HFFc6 (cell line): ENCODE measurements at regions not wholly inside any gene's neighbourhood (a gene's known extent, or its start where the extent isn't known, plus 50 kb on each side); places are given as distances from the start of the nearest gene placed in this dataset.

Experiments used
- DNase-seq: peaks from one replicate; pipeline ENCODE4 v3.0.0-alpha.2; 2018
- H3K27ac Mint-ChIP-seq: 2 replicates; pipeline ENCODE4 v1.8.0; 2020; ENCODE audit warnings: mild to moderate bottlenecking, mixed read lengths
- H3K27me3 Mint-ChIP-seq: 2 replicates; pipeline ENCODE4 v1.8.0; 2021; ENCODE audit warnings: mild to moderate bottlenecking, moderate library complexity, mixed read lengths; ENCODE audit not compliant: insufficient read depth
- H3K36me3 Mint-ChIP-seq: 2 replicates; pipeline ENCODE4 v1.8.0; 2021; ENCODE audit warnings: low read depth, mixed read lengths
- H3K4me1 Mint-ChIP-seq: 2 replicates; pipeline ENCODE4 v1.8.0; 2020; ENCODE audit warnings: low read depth, mixed read lengths
- H3K4me3 Mint-ChIP-seq: 2 replicates; pipeline ENCODE4 v1.8.0; 2020; ENCODE audit warnings: mild to moderate bottlenecking, moderate library complexity, mixed read lengths
- H3K9me3 Mint-ChIP-seq: 2 replicates; pipeline ENCODE4 v1.8.0; 2020; ENCODE audit warnings: mild to moderate bottlenecking, mixed read lengths
- TF ChIP-seq, protein P1 (sequence below): fragments of 200-600 bp; sonication (generic); IDR thresholded peaks from 2 replicates; pipeline ENCODE4 v1.5.0; 2021; ENCODE audit warnings: antibody characterized with exemption, mild to moderate bottlenecking

- H3K9me3 Mint-ChIP-seq, result peaks cover 4% of the 10 kb centered on the region; the same call in 1 of the 2 replicates
- no peak overlapping the region for H3K4me3 Mint-ChIP-seq
- TF ChIP-seq, protein P1, sequence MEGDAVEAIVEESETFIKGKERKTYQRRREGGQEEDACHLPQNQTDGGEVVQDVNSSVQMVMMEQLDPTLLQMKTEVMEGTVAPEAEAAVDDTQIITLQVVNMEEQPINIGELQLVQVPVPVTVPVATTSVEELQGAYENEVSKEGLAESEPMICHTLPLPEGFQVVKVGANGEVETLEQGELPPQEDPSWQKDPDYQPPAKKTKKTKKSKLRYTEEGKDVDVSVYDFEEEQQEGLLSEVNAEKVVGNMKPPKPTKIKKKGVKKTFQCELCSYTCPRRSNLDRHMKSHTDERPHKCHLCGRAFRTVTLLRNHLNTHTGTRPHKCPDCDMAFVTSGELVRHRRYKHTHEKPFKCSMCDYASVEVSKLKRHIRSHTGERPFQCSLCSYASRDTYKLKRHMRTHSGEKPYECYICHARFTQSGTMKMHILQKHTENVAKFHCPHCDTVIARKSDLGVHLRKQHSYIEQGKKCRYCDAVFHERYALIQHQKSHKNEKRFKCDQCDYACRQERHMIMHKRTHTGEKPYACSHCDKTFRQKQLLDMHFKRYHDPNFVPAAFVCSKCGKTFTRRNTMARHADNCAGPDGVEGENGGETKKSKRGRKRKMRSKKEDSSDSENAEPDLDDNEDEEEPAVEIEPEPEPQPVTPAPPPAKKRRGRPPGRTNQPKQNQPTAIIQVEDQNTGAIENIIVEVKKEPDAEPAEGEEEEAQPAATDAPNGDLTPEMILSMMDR, result no peak
- H3K4me1 Mint-ChIP-seq, result peaks cover 9% of the 10 kb centered on the region; the same call in 1 of the 2 replicates
- peaks cover 45% of the 10 kb centered on the region for H3K27me3 Mint-ChIP-seq
- no peak overlapping the region for H3K27ac Mint-ChIP-seq
- no peak for DNase-seq
- no peaks in the 10 kb centered on the region; the same call in 1 of the 2 replicates for H3K36me3 Mint-ChIP-seq
These were observed 116.0 kb upstream of the ANO1 start for GRCh38 chr11:69962152-69962551.

- H3K9me3 Mint-ChIP-seq, result peaks cover 4% of the 10 kb centered on the region; the same call in 1 of the 2 replicates
- no peaks in the 10 kb centered on the region; the same call in 1 of the 2 replicates for H3K36me3 Mint-ChIP-seq
- no peak overlapping the region for H3K27ac Mint-ChIP-seq
- DNase-seq, result no peak
- H3K4me3 Mint-ChIP-seq, result no peak overlapping the region
- H3K27me3 Mint-ChIP-seq, result peaks cover 38% of the 10 kb centered on the region
- TF ChIP-seq, protein P1, result no peak
- no peaks in the 10 kb centered on the region for H3K4me1 Mint-ChIP-seq
These were observed 114.4 kb upstream of the ANO1 start for GRCh38 chr11:69963533-69964246.

- no peak overlapping the region for H3K27ac Mint-ChIP-seq
- H3K4me1 Mint-ChIP-seq, result no peaks in the 10 kb centered on the region
- peaks cover 35% of the 10 kb centered on the region for H3K27me3 Mint-ChIP-seq
- no peaks in the 10 kb centered on the region; the same call in 1 of the 2 replicates for H3K36me3 Mint-ChIP-seq
- no peak overlapping the region for H3K4me3 Mint-ChIP-seq
- TF ChIP-seq, protein P1, result no peak
- peaks cover 4% of the 10 kb centered on the region; the same call in 1 of the 2 replicates for H3K9me3 Mint-ChIP-seq
- no peak for DNase-seq
These were observed 113.9 kb upstream of the ANO1 start for GRCh38 chr11:69964247-69964643.

DNA sequence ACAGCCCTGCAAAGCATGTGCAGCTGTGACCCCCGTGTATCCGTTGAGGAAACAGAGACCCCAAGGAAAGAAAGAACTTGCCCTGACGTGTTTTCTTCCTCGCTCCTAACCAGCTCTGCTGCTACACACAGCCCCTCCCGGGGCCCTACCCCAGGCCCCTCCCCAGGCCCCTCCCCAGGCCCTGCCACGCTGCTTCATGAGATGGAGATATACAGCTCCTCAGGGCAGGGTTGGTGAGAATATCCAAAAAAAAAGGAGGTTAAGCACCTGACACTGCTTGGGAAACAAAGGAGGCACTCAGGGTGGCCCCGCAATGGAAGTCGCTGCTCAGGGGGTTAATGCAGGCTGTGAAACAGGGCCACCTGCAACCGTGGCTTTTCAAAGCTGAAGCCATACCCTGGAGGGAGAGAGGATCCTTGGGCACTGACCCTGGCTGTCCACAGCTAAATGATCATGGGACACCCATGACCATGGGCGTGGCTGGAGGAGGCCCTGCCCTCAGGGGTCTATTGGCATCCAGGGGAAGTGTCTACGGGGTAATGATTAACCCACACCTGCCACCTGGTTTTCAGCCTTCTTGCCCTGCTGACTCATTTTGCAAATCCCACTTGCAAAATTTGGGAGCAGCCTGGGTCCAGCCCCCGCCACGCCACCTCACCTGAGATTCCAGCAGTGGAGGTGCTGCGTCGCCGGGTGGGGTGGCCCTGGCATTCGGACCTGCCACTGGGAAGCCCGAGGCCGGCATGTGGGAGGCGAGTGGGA, 112.1 kb upstream of the ANO1 start:
- Mint-ChIP-seq H3K4me1 (no peaks in the 10 kb centered on the region), H3K36me3 (no peaks in the 10 kb centered on the region; the same call in 1 of the 2 replicates), H3K27me3 (peaks cover 41% of the 10 kb centered on the region), H3K4me3 (no peak overlapping the region), H3K27ac (no peak overlapping the region), H3K9me3 (no peaks in the 10 kb centered on the region)
- DNase-seq, result no peak
- TF ChIP-seq, protein P1, result no peak

GRCh38 chr11:69966583-69966835, 111.6 kb upstream of the ANO1 start:
- TF ChIP-seq, protein P1, result no peak
- DNase-seq, result no peak
- Mint-ChIP-seq H3K36me3 (no peaks in the 10 kb centered on the region; the same call in 1 of the 2 replicates), H3K4me1 (no peaks in the 10 kb centered on the region), H3K27me3 (peaks cover 41% of the 10 kb centered on the region), H3K9me3 (no peaks in the 10 kb centered on the region), H3K4me3 (no peak overlapping the region), H3K27ac (no peak overlapping the region)
